Astrocyte (in vitro differentiated cells and primary cell): ENCODE measurements at regions not wholly inside any gene's neighbourhood (a gene's known extent, or its start where the extent isn't known, plus 50 kb on each side); places are given as distances from the start of the nearest gene placed in this dataset.

Experiments used
- DNase-seq: peaks from one replicate; pipeline ENCODE4 v3.0.0-alpha.2; 2010; ENCODE audit warnings: low read depth
- FAIRE-seq: peaks from 2 replicates; lab custom pipeline; 2011; peaks lifted over from hg19 to GRCh38; lab: Jason Lieb, UNC
- H2AFZ ChIP-seq: 2 replicates; pipeline ENCODE4 v1.6.0; 2012; ENCODE audit warnings: low read depth, low read length, inconsistent platforms
- H3K27ac ChIP-seq: 2 replicates; pipeline ENCODE4 v1.5.1; 2011; ENCODE audit warnings: low read depth, low read length, inconsistent platforms
- H3K27me3 ChIP-seq: 2 replicates; pipeline ENCODE4 v1.6.0; 2011; ENCODE audit warnings: low read length, inconsistent platforms; ENCODE audit not compliant: insufficient read depth
- H3K36me3 ChIP-seq: 2 replicates; pipeline ENCODE4 v1.5.1; 2011; ENCODE audit warnings: low read length, inconsistent platforms; ENCODE audit not compliant: insufficient read depth
- H3K4me1 ChIP-seq: 2 replicates; pipeline ENCODE4 v1.5.1; 2011; ENCODE audit warnings: low read length, inconsistent platforms; ENCODE audit not compliant: insufficient read depth
- H3K4me2 ChIP-seq: 2 replicates; pipeline ENCODE4 v1.6.0; 2012; ENCODE audit warnings: low read length, inconsistent platforms
- H3K4me3 ChIP-seq: 2 replicates; pipeline ENCODE4 v1.5.1; 2011; ENCODE audit warnings: low read depth, mild to moderate bottlenecking, low read length, inconsistent platforms; ENCODE audit not compliant: insufficient read depth
- H3K79me2 ChIP-seq: 2 replicates; pipeline ENCODE4 v1.6.0; 2012; ENCODE audit warnings: mild to moderate bottlenecking, low read length, inconsistent platforms; ENCODE audit not compliant: insufficient read depth
- H3K9ac ChIP-seq: 2 replicates; pipeline ENCODE4 v1.6.0; 2012; ENCODE audit warnings: mild to moderate bottlenecking, low read length, inconsistent platforms
- H3K9me3 ChIP-seq: 2 replicates; pipeline ENCODE4 v1.5.1; 2012; ENCODE audit warnings: low read depth, mild to moderate bottlenecking, low read length, inconsistent platforms; ENCODE audit not compliant: insufficient read depth
- H4K20me1 ChIP-seq: 2 replicates; pipeline ENCODE4 v1.6.0; 2012; ENCODE audit warnings: low read length, inconsistent platforms; ENCODE audit not compliant: insufficient read depth
- H3K27ac Mint-ChIP-seq: one replicate; pipeline ENCODE4 v1.8.0; 2021; ENCODE audit warnings: mild to moderate bottlenecking, mixed read lengths; ENCODE audit not compliant: unreplicated experiment
- H3K27me3 Mint-ChIP-seq: one replicate; pipeline ENCODE4 v1.8.0; 2021; ENCODE audit warnings: low read depth, mixed read lengths; ENCODE audit not compliant: unreplicated experiment
- H3K36me3 Mint-ChIP-seq: one replicate; pipeline ENCODE4 v1.8.0; 2021; ENCODE audit warnings: low read depth, mixed read lengths; ENCODE audit not compliant: unreplicated experiment
- H3K4me1 Mint-ChIP-seq: one replicate; pipeline ENCODE4 v1.8.0; 2021; ENCODE audit warnings: low read depth, mixed read lengths; ENCODE audit not compliant: unreplicated experiment
- H3K4me3 Mint-ChIP-seq: one replicate; pipeline ENCODE4 v1.8.0; 2021; ENCODE audit warnings: mild to moderate bottlenecking, moderate library complexity, mixed read lengths; ENCODE audit not compliant: unreplicated experiment
- H3K9me3 Mint-ChIP-seq: one replicate; pipeline ENCODE4 v1.8.0; 2021; ENCODE audit warnings: mild to moderate bottlenecking, mixed read lengths; ENCODE audit not compliant: unreplicated experiment
- CTCF ChIP-seq: IDR thresholded peaks from 2 replicates; pipeline ENCODE4 v1.5.1; 2011; ENCODE audit warnings: low read depth, mild to moderate bottlenecking, inconsistent platforms, low read length, moderate library complexity; ENCODE audit not compliant: insufficient read depth
- EZH2 ChIP-seq: IDR thresholded peaks from 2 replicates; pipeline ENCODE4 v1.6.1; 2012; ENCODE audit warnings: mild to moderate bottlenecking, low read length, inconsistent platforms; ENCODE audit not compliant: insufficient read depth

GRCh38 chr16:61403386-61403785 is 632.9 kb downstream of the CDH8 start:
- H3K9me3 Mint-ChIP-seq: no peaks in the 10 kb centered on the region
- H3K36me3 Mint-ChIP-seq: no peaks in the 10 kb centered on the region
- H3K27ac ChIP-seq: no peak overlapping the region
- H2AFZ ChIP-seq: no peak overlapping the region
- H3K79me2 ChIP-seq: no peaks in the 10 kb centered on the region
- no peak overlapping the region for H3K4me2 ChIP-seq
- TF ChIP-seq CTCF (no peak), EZH2 (no peak)
- H3K4me3 Mint-ChIP-seq: no peak overlapping the region
- no peaks in the 10 kb centered on the region for H4K20me1 ChIP-seq
- FAIRE-seq: no peak
- no peaks in the 10 kb centered on the region for H3K27me3 Mint-ChIP-seq
- H3K4me3 ChIP-seq: no peak overlapping the region
- H3K9ac ChIP-seq: no peak overlapping the region
- no peaks in the 10 kb centered on the region for H3K27me3 ChIP-seq
- DNase-seq: no peak
- H3K9me3 ChIP-seq: no peaks in the 10 kb centered on the region
- no peaks in the 10 kb centered on the region for H3K4me1 ChIP-seq
- H3K27ac Mint-ChIP-seq: peak overlapping the region; percentile 58
- no peaks in the 10 kb centered on the region for H3K36me3 ChIP-seq
- peaks cover 5% of the 10 kb centered on the region for H3K4me1 Mint-ChIP-seq

DNA sequence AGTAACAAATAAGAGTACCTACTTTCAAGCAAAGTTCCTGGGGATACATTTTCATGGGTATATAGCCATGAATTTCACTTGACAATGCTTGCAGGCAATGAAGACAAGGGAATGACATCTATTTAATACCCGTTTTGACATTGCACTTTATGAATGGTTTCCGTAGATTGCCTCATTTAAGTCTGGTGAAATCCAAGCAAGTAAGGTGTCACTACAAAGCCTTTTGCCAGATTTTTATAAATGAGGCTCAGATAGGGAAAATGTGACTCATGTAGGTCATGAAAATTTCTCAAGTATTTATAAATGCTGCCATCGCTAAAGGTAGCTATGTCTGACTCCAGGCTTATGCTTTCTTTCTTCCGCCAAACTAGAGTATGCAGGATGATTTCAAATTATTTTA is 644.3 kb downstream of the CDH8 start:
- H3K9me3 Mint-ChIP-seq: no peaks in the 10 kb centered on the region
- H3K4me3 Mint-ChIP-seq: no peak overlapping the region

More for the DNA sequence above, 644.3 kb downstream of the CDH8 start:
- no peaks in the 10 kb centered on the region for H3K27me3 ChIP-seq
- Mint-ChIP-seq H3K27me3 (peaks cover 2% of the 10 kb centered on the region), H3K36me3 (no peaks in the 10 kb centered on the region), H3K27ac (no peak overlapping the region), H3K4me1 (no peaks in the 10 kb centered on the region)
- no peaks in the 10 kb centered on the region for H3K36me3 ChIP-seq
- no peak for TF ChIP-seq EZH2
- TF ChIP-seq CTCF: no peak
- H3K4me1 ChIP-seq: no peaks in the 10 kb centered on the region
- H3K79me2 ChIP-seq: no peaks in the 10 kb centered on the region
- no peak overlapping the region for H3K27ac ChIP-seq
- FAIRE-seq (no peak), DNase-seq (no peak)
- H3K9me3 ChIP-seq: no peaks in the 10 kb centered on the region
- no peak overlapping the region for H3K9ac ChIP-seq
- no peak overlapping the region for H3K4me2 ChIP-seq
- no peak overlapping the region for H3K4me3 ChIP-seq
- no peak overlapping the region for H2AFZ ChIP-seq
- H4K20me1 ChIP-seq: no peaks in the 10 kb centered on the region
